B cell (primary cell): ENCODE measurements at regions not wholly inside any gene's neighbourhood (a gene's known extent, or its start where the extent isn't known, plus 50 kb on each side); places are given as distances from the start of the nearest gene placed in this dataset.

Source experiments
- CTCF ChIP-seq: fragments of 200-600 bp; IDR thresholded peaks from one replicate; pipeline ENCODE4 v1.8.0; 2022; ENCODE audit warnings: antibody characterized with exemption, mild to moderate bottlenecking
- EZH2 ChIP-seq: IDR thresholded peaks from 2 replicates; pipeline ENCODE4 v1.6.1; 2012; ENCODE audit warnings: borderline replicate concordance, low read depth, mild to moderate bottlenecking, moderate library complexity, low read length; ENCODE audit not compliant: insufficient read depth, poor library complexity, severe bottlenecking

DNA sequence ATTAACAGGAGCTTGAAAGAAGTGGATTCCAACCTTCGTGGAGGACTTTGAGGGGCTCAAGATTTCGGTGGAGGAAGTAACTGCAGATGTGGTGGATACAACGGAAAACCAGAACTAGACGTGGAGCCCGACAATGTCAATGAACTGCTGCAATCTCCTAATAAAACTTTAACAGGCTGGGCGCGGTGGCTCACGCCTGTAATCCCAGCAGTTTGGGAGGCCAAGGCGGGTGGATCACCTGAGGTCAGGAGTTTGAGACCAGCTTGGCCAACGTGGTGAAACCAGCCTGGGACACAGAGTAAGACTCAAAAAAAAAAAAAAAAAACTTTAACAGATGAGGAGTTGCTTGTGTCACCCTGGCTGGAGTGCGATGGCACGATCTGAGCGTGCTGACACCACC is 477.8 kb upstream of the MKI67 start:
- TF ChIP-seq CTCF (no peak), EZH2 (no peak)
